NCI-H128 (cell line): ENCODE measurements at regions not wholly inside any gene's neighbourhood (a gene's known extent, or its start where the extent isn't known, plus 50 kb on each side); places are given as distances from the start of the nearest gene placed in this dataset.
"Not testable (repeated sequence)": the region's sequence is repeated elsewhere in the genome, so short reads cannot be mapped to it uniquely, and the experiment has no call there.

Source experiments
- DNase-seq: peaks from one replicate; lab custom pipeline; 2025; ENCODE audit not compliant: unreplicated experiment; lab: John Stamatoyannopoulos, UW

GRCh38 chr5:102663749-102664530, 91.2 kb upstream of the PAM start:
- no peak for DNase-seq

- DNase-seq, result no peak
These were observed 90.3 kb upstream of the PAM start for GRCh38 chr5:102664616-102665335.

GRCh38 chr5:102666164-102666946, 88.8 kb upstream of the PAM start:
- DNase-seq, result no peak

GRCh38 chr5:102668220-102668932, 86.7 kb upstream of the PAM start:
- DNase-seq, result peak; percentile 53

GRCh38 chr5:102670224-102670836, 84.8 kb upstream of the PAM start:
- DNase-seq, result no peak

GRCh38 chr5:102671033-102671734, 83.9 kb upstream of the PAM start:
- DNase-seq, result not testable (repeated sequence)

GRCh38 chr5:102678267-102679058, 76.6 kb upstream of the PAM start:
- no peak for DNase-seq

- peak; percentile 44 for DNase-seq
These were observed 73.6 kb upstream of the PAM start for GRCh38 chr5:102681403-102681983.

- no peak for DNase-seq
These were observed 72.9 kb upstream of the PAM start for GRCh38 chr5:102682101-102682647.

GRCh38 chr5:102688076-102688475, 67.0 kb upstream of the PAM start:
- DNase-seq, result not testable (repeated sequence)

- DNase-seq, result not testable (repeated sequence)
These were observed 66.3 kb upstream of the PAM start for GRCh38 chr5:102688581-102689342.

- no peak for DNase-seq
These were observed 64.2 kb upstream of the PAM start for GRCh38 chr5:102690910-102691309.

- no peak for DNase-seq
These were observed 63.7 kb upstream of the PAM start for GRCh38 chr5:102691434-102691833.

GRCh38 chr5:102700120-102700831, 54.8 kb upstream of the PAM start:
- DNase-seq, result no peak

GRCh38 chr5:102700916-102701315, 54.2 kb upstream of the PAM start:
- no peak for DNase-seq

- no peak for DNase-seq
These were observed 53.4 kb upstream of the PAM start for GRCh38 chr5:102701748-102702147.
